SK-N-MC (cell line): ENCODE measurements at regions not wholly inside any gene's neighbourhood (a gene's known extent, or its start where the extent isn't known, plus 50 kb on each side); places are given as distances from the start of the nearest gene placed in this dataset.

Source experiments
- EZH2 ChIP-seq: fragments of 200-600 bp; sonication (generic); IDR thresholded peaks from one replicate; pipeline ENCODE4 v1.6.1; 2017; ENCODE audit warnings: antibody characterized with exemption
- FOXP2 ChIP-seq: optimal IDR thresholded peaks from 2 replicates; pipeline ENCODE3; 2011; ENCODE audit warnings: mild to moderate bottlenecking, moderate library complexity; ENCODE audit not compliant: insufficient read depth; ENCODE audit errors: extremely low read length, control extremely low read depth

DNA sequence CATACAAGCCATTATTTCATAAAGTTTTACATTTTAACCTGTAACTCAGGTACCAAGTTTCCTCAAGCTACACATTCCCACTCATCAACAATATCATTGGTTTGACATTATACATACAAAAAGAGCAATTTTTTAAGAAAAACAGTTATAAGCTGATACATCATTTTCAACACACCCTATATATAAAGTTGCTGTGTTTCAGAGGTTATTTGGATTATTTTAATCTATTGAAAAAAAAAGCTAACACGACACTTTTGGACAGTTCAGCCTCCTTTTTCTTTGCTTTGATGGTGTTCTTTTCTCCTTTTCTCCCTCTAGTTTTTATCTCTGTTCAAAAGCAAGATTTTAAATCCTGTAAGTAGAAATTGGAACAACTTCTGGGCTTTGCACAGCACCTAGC is 175.9 kb upstream of the CREB1 start:
- TF ChIP-seq EZH2 (no peak), FOXP2 (no peak)
